Colonic mucosa (tissue), 4 donors: ENCODE measurements at regions not wholly inside any gene's neighbourhood (a gene's known extent, or its start where the extent isn't known, plus 50 kb on each side); places are given as distances from the start of the nearest gene placed in this dataset.
A peak's percentile ranks its signal among the peaks of the same experiment; 100 is the strongest.

Experiments
- DNase-seq: peaks from one replicate; pipeline ENCODE4 v3.0.0-alpha.2; 2020
- H3K27ac ChIP-seq: fragments of 200-600 bp; one replicate; pipeline ENCODE4 v1.8.0; 2021
- H3K27me3 ChIP-seq: fragments of 200-600 bp; one replicate; pipeline ENCODE4 v1.8.0; 2021
- H3K36me3 ChIP-seq: fragments of 200-600 bp; one replicate; pipeline ENCODE4 v1.8.0; 2021
- H3K4me1 ChIP-seq: fragments of 200-600 bp; one replicate; pipeline ENCODE4 v1.8.0; 2021; ENCODE audit warnings: mild to moderate bottlenecking
- H3K4me3 ChIP-seq: fragments of 200-600 bp; one replicate; pipeline ENCODE4 v1.8.0; 2021
- H3K9ac ChIP-seq, 2 donors: one replicate each; pipeline ENCODE4 v1.7.0; 2013; ENCODE audit warnings: control low read depth in 2 of 2, low read depth in 2 of 2, low read length in 2 of 2
- H3K9me3 ChIP-seq: fragments of 200-600 bp; one replicate; pipeline ENCODE4 v1.8.0; 2021
- CTCF ChIP-seq: fragments of 200-600 bp; IDR thresholded peaks from one replicate; pipeline ENCODE4 v1.8.0; 2022; ENCODE audit warnings: antibody characterized with exemption, mild to moderate bottlenecking
- intact Hi-C: fragments of 100-400 bp; cut with DNase I; formaldehyde crosslinking; loops from one replicate; pipeline ENCODE4 v1.14.1; 2022
- donor health status: healthy.
- donor health status: DM: no; HTN: no; CAD: no.
- donor health status: DM: no; HTN: no; CAD: no.

- H3K36me3 ChIP-seq, result no peaks in the 10 kb centered on the region
- intact Hi-C loops, result no loop called here
- DNase-seq, result no peak
- no peaks in the 10 kb centered on the region for H3K9me3 ChIP-seq
- no peak overlapping the region for H3K9ac ChIP-seq
- TF ChIP-seq CTCF, result no peak
- H3K27me3 ChIP-seq, result no peaks in the 10 kb centered on the region
- no peak overlapping the region for H3K27ac ChIP-seq
- no peaks in the 10 kb centered on the region for H3K4me1 ChIP-seq
- no peak overlapping the region for H3K4me3 ChIP-seq
Observed at GRCh38 chr4:14701389-14701788, 300.9 kb upstream of the CPEB2 start.

DNA sequence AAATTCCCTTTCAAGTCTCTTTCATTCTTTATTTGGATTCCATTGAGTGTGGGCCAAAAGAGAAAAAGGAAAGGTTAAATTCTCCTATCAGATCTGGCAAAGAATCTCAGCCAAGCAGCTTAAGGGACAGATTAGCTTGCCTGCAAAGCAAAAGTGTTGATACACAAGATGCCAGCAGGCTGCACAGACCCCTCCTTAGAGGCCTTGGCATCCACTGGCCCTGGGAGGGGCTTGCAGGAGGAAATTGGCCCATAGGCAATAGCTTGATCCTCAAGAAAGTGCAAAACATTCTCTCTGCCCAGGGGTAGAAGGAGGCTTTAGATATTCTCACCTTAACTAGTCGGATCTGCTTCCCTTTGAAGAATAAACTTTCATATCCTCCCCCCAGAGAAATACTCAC lies 300.4 kb upstream of the CPEB2 start:
- no peak overlapping the region for H3K27ac ChIP-seq
- H3K9ac ChIP-seq, result no peak overlapping the region
- no peaks in the 10 kb centered on the region for H3K9me3 ChIP-seq
- H3K27me3 ChIP-seq, result no peaks in the 10 kb centered on the region
- H3K4me1 ChIP-seq, result no peaks in the 10 kb centered on the region
- DNase-seq, result no peak
- H3K36me3 ChIP-seq, result no peaks in the 10 kb centered on the region
- no peak for TF ChIP-seq CTCF
- no peak overlapping the region for H3K4me3 ChIP-seq
- intact Hi-C loops, result no loop called here

DNA sequence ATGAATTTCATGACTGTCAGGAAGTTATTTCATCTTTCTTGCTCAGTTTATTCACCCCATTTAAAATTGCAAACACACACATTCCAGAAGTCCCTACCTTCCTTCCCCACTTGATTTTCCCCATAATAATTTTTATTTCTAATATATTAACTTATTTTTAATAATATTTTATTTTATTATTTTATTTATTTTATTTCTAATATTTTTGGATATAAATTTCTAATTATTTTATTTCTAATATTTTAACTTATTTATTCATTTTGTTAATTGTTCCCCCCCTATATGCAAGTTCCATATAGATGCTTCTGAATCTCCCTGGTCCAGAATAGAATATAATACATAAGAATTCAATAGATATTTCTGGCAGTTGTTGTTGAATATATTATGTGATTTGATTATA lies 293.7 kb upstream of the CPEB2 start:
- Histone ChIP-seq H3K27ac (no peak overlapping the region), H3K27me3 (no peaks in the 10 kb centered on the region), H3K9me3 (no peaks in the 10 kb centered on the region), H3K4me1 (no peaks in the 10 kb centered on the region), H3K4me3 (no peak overlapping the region), H3K9ac (no peak overlapping the region), H3K36me3 (no peaks in the 10 kb centered on the region)
- no peak for DNase-seq
- intact Hi-C loops, result no loop called here
- TF ChIP-seq CTCF, result no peak

DNA sequence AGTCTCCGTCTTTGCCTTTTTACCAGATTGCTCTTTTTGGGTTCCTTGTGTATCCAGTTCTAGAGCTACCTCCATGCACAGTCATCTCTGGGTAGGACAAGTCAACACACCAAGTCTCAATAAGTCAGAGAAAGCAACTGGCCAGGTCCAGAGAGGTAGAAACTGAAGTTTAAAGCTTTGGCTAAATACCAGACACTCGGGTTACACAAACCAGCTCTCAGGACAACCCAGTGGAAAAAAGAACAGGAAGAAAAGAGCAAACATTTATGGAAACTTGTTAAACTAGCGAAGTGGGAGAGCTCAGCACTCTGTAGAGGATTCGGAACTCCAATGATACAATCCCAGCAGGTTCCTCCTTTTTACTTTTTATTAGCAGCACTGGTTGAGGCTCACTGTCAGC lies 291.0 kb upstream of the CPEB2 start:
- intact Hi-C loops, result no loop called here
- Histone ChIP-seq H3K4me3 (no peak overlapping the region), H3K27ac (no peak overlapping the region), H3K9me3 (no peaks in the 10 kb centered on the region), H3K36me3 (no peaks in the 10 kb centered on the region), H3K4me1 (no peaks in the 10 kb centered on the region), H3K9ac (no peak overlapping the region), H3K27me3 (no peaks in the 10 kb centered on the region)
- DNase-seq, result no peak
- TF ChIP-seq CTCF, result no peak

DNA sequence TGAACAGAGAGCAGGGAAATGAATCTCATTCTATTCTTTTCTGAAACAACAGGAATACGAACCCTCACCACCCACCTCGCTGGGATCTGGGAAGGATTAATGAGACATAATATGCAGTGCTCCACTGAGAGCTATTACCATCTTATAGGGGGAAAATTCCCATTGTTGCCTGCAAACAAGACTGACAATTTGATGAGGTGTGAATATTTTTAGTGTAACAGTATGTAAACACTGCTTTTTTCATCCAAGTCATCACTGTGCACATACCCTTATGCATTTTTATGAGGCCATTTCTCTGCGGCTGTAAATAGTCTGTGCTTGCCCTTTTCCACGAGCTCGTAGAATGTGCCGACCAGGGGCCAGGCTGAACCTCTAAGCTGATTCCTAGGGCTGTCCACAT lies 285.6 kb upstream of the CPEB2 start:
- DNase-seq, result no peak
- intact Hi-C loops, result no loop called here
- no peak for TF ChIP-seq CTCF
- Histone ChIP-seq H3K9me3 (no peaks in the 10 kb centered on the region), H3K4me1 (no peaks in the 10 kb centered on the region), H3K27ac (no peak overlapping the region), H3K4me3 (no peak overlapping the region), H3K27me3 (no peaks in the 10 kb centered on the region), H3K9ac (no peak overlapping the region), H3K36me3 (no peaks in the 10 kb centered on the region)

- intact Hi-C loops, result no loop called here
- Histone ChIP-seq H3K36me3 (no peaks in the 10 kb centered on the region), H3K9ac (no peak overlapping the region), H3K27me3 (no peaks in the 10 kb centered on the region), H3K4me1 (no peaks in the 10 kb centered on the region), H3K4me3 (no peak overlapping the region), H3K27ac (no peak overlapping the region), H3K9me3 (no peaks in the 10 kb centered on the region)
- TF ChIP-seq CTCF, result no peak
- DNase-seq, result peak; percentile 18
Observed at GRCh38 chr4:14719053-14719452, 283.2 kb upstream of the CPEB2 start.
